Liver (tissue), 8 donors: ENCODE measurements at regions not wholly inside any gene's neighbourhood (a gene's known extent, or its start where the extent isn't known, plus 50 kb on each side); places are given as distances from the start of the nearest gene placed in this dataset.

Source experiments
- DNase-seq: peaks from one replicate; pipeline ENCODE4 v3.0.0-alpha.2; 2017; ENCODE audit warnings: low spot score
- H3K27ac ChIP-seq, 2 donors: one replicate each; pipeline ENCODE4 v1.7.0; 2013; ENCODE audit warnings: inconsistent platforms in 2 of 2, low read length in 2 of 2, control low read depth in 1 of 2, low read depth in 1 of 2, mild to moderate bottlenecking in 1 of 2
- H3K27me3 ChIP-seq, 4 donors: one replicate each; pipeline versions ENCODE4 v1.6.1 to v1.7.0; 2013; ENCODE audit warnings: low read length in 3 of 4, inconsistent platforms in 1 of 4, mild to moderate bottlenecking in 1 of 4, moderate library complexity in 1 of 4; ENCODE audit not compliant: control insufficient read depth in 4 of 4, insufficient read depth in 4 of 4
- H3K36me3 ChIP-seq, 4 donors: one replicate each; pipeline versions ENCODE4 v1.6.1 to v1.7.0; 2013; ENCODE audit warnings: low read length in 3 of 4, mild to moderate bottlenecking in 3 of 4, low read depth in 1 of 4, moderate library complexity in 1 of 4; ENCODE audit not compliant: control insufficient read depth in 4 of 4, insufficient read depth in 3 of 4
- H3K4me1 ChIP-seq, 4 donors: one replicate each; pipeline versions ENCODE4 v1.6.1 to v1.7.0; 2013; ENCODE audit warnings: low read length in 3 of 4, mild to moderate bottlenecking in 3 of 4, moderate library complexity in 1 of 4; ENCODE audit not compliant: control insufficient read depth in 4 of 4, insufficient read depth in 4 of 4
- H3K4me3 ChIP-seq, 3 donors: one replicate each; pipeline versions ENCODE4 v1.6.1 to v1.7.0; 2013; ENCODE audit warnings: low read length in 3 of 3, control low read depth in 1 of 3, low read depth in 1 of 3, mild to moderate bottlenecking in 1 of 3
- H3K9ac ChIP-seq, 2 donors: one replicate each; pipeline ENCODE4 v1.7.0; 2013; ENCODE audit warnings: low read length in 2 of 2, mild to moderate bottlenecking in 2 of 2, moderate library complexity in 2 of 2, control low read depth in 1 of 2, low read depth in 1 of 2
- H3K9me3 ChIP-seq, 4 donors: one replicate each; pipeline versions ENCODE4 v1.6.1 to v1.7.0; 2013; ENCODE audit warnings: low read length in 3 of 4; ENCODE audit not compliant: control insufficient read depth in 4 of 4
- ATF3 ChIP-seq: IDR thresholded peaks from 2 replicates; pipeline ENCODE4 v1.6.1; 2016; ENCODE audit warnings: antibody characterized with exemption
- EGR1 ChIP-seq, 2 donors: IDR thresholded peaks; 2 replicates each; pipeline ENCODE4 v1.6.1; 2016 to 2018; ENCODE audit warnings: antibody characterized with exemption in 2 of 2, low read depth in 2 of 2
- FOXA1 ChIP-seq: IDR thresholded peaks from 2 replicates; pipeline ENCODE4 v1.6.1; 2016; ENCODE audit warnings: antibody characterized with exemption
- FOXA2 ChIP-seq: IDR thresholded peaks from 2 replicates; pipeline ENCODE4 v1.6.1; 2016; ENCODE audit warnings: antibody characterized with exemption
- GABPA ChIP-seq, 2 donors: IDR thresholded peaks in 1 of 2; conservative IDR thresholded peaks in 1 of 2; 2 replicates each; pipeline ENCODE4 v1.6.1; 2016; ENCODE audit warnings: antibody characterized with exemption in 2 of 2, mild to moderate bottlenecking in 1 of 2, moderate library complexity in 1 of 2
- HNF4A ChIP-seq, 2 donors: conservative IDR thresholded peaks; 2 replicates each; pipeline ENCODE4 v1.6.1; 2016; ENCODE audit warnings: antibody characterized with exemption in 2 of 2, mild to moderate bottlenecking in 2 of 2
- HNF4G ChIP-seq: IDR thresholded peaks from 2 replicates; pipeline ENCODE4 v1.6.1; 2016; ENCODE audit warnings: antibody characterized with exemption
- JUND ChIP-seq, 2 donors: IDR thresholded peaks; 2 replicates each; pipeline ENCODE4 v1.6.1; 2016; ENCODE audit warnings: antibody characterized with exemption in 2 of 2
- NR2F2 ChIP-seq: IDR thresholded peaks from 2 replicates; pipeline ENCODE4 v1.6.1; 2016; ENCODE audit warnings: antibody characterized with exemption
- RAD21 ChIP-seq, 2 donors: IDR thresholded peaks; 2 replicates each; pipeline ENCODE4 v1.6.1; 2016; ENCODE audit warnings: antibody characterized with exemption in 2 of 2, mild to moderate bottlenecking in 2 of 2
- RXRA ChIP-seq, 2 donors: IDR thresholded peaks; 2 replicates each; pipeline ENCODE4 v1.6.1; 2017 to 2018; ENCODE audit warnings: antibody characterized with exemption in 2 of 2, mild to moderate bottlenecking in 1 of 2
- SP1 ChIP-seq: IDR thresholded peaks from 2 replicates; pipeline ENCODE4 v1.6.1; 2018; ENCODE audit warnings: antibody characterized with exemption, mild to moderate bottlenecking
- TAF1 ChIP-seq: conservative IDR thresholded peaks from 2 replicates; pipeline ENCODE4 v1.6.1; 2016; ENCODE audit warnings: antibody characterized with exemption, mild to moderate bottlenecking
- YY1 ChIP-seq: IDR thresholded peaks from 2 replicates; pipeline ENCODE4 v1.6.1; 2016; ENCODE audit warnings: antibody characterized with exemption, mild to moderate bottlenecking
- ZBTB33 ChIP-seq: IDR thresholded peaks from 2 replicates; pipeline ENCODE4 v1.6.1; 2016; ENCODE audit warnings: antibody characterized with exemption
- whole genome bisulfite sequencing: extraction: QIAGEN DNeasy Blood & Tissue Kit; methylation state at CpG from one replicate; pipeline ENCODE4 v1.1.7; 2013; 5-methylcytosine and 5-hydroxymethylcytosine counted together
- TF ChIP-seq, protein P1 (sequence below): fragments of 150-350 bp; IDR thresholded peaks from 2 replicates; pipeline ENCODE4 v1.5.1; 2017; ENCODE audit warnings: improper control_type of control experiment, low read depth, low read length; ENCODE audit not compliant: missing input control
- TF ChIP-seq, protein P2 (sequence below): IDR thresholded peaks from 2 replicates; pipeline ENCODE4 v1.6.1; 2016; ENCODE audit warnings: antibody characterized with exemption, mild to moderate bottlenecking
- TF ChIP-seq, protein P3 (sequence below): IDR thresholded peaks from 2 replicates; pipeline ENCODE4 v1.6.1; 2016; ENCODE audit warnings: antibody characterized with exemption
- donor health status: healthy.
- donor health status: healthy.
- donor health status: healthy.
- donor health status: healthy.
- donor health status: healthy.

GRCh38 chr9:80030801-80031200 is 459.0 kb downstream of the TLE4 start:
- 69% methylated on average over 2 of the region's 2 CpGs for WGBS
- Histone ChIP-seq H3K36me3 (no peaks in the 10 kb centered on the region), H3K4me1 (no peaks in the 10 kb centered on the region), H3K9me3 (peaks cover 0 to 2% (median 0%) of the 10 kb centered on the region in 4 donors), H3K27ac (no peak overlapping the region), H3K9ac (no peak overlapping the region), H3K4me3 (no peak overlapping the region), H3K27me3 (peaks cover 0 to 8% (median 0%) of the 10 kb centered on the region in 4 donors)
- DNase-seq: no peak
- TF ChIP-seq NR2F2 (no peak), TAF1 (no peak), FOXA1 (no peak), YY1 (no peak), HNF4G (no peak), HNF4A (conservative IDR thresholded peaks at IDR 0.05) (no peak), SP1 (no peak), RXRA (IDR thresholded peaks at IDR 0.05) (no peak), ZBTB33 (no peak), FOXA2 (no peak), ATF3 (no peak), RAD21 (IDR thresholded peaks at IDR 0.05) (no peak), EGR1 (IDR thresholded peaks at IDR 0.05; ENCODE audit: low read depth in 2 of 2) (no peak), GABPA (IDR thresholded peaks at IDR 0.05 in 1 of 2, conservative IDR thresholded peaks at IDR 0.05 in 1 of 2) (no peak), JUND (IDR thresholded peaks at IDR 0.05) (no peak)
- TF ChIP-seq, protein P1, sequence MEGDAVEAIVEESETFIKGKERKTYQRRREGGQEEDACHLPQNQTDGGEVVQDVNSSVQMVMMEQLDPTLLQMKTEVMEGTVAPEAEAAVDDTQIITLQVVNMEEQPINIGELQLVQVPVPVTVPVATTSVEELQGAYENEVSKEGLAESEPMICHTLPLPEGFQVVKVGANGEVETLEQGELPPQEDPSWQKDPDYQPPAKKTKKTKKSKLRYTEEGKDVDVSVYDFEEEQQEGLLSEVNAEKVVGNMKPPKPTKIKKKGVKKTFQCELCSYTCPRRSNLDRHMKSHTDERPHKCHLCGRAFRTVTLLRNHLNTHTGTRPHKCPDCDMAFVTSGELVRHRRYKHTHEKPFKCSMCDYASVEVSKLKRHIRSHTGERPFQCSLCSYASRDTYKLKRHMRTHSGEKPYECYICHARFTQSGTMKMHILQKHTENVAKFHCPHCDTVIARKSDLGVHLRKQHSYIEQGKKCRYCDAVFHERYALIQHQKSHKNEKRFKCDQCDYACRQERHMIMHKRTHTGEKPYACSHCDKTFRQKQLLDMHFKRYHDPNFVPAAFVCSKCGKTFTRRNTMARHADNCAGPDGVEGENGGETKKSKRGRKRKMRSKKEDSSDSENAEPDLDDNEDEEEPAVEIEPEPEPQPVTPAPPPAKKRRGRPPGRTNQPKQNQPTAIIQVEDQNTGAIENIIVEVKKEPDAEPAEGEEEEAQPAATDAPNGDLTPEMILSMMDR: no peak
- TF ChIP-seq, protein P2, sequence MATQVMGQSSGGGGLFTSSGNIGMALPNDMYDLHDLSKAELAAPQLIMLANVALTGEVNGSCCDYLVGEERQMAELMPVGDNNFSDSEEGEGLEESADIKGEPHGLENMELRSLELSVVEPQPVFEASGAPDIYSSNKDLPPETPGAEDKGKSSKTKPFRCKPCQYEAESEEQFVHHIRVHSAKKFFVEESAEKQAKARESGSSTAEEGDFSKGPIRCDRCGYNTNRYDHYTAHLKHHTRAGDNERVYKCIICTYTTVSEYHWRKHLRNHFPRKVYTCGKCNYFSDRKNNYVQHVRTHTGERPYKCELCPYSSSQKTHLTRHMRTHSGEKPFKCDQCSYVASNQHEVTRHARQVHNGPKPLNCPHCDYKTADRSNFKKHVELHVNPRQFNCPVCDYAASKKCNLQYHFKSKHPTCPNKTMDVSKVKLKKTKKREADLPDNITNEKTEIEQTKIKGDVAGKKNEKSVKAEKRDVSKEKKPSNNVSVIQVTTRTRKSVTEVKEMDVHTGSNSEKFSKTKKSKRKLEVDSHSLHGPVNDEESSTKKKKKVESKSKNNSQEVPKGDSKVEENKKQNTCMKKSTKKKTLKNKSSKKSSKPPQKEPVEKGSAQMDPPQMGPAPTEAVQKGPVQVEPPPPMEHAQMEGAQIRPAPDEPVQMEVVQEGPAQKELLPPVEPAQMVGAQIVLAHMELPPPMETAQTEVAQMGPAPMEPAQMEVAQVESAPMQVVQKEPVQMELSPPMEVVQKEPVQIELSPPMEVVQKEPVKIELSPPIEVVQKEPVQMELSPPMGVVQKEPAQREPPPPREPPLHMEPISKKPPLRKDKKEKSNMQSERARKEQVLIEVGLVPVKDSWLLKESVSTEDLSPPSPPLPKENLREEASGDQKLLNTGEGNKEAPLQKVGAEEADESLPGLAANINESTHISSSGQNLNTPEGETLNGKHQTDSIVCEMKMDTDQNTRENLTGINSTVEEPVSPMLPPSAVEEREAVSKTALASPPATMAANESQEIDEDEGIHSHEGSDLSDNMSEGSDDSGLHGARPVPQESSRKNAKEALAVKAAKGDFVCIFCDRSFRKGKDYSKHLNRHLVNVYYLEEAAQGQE: no peak
- TF ChIP-seq, protein P3, sequence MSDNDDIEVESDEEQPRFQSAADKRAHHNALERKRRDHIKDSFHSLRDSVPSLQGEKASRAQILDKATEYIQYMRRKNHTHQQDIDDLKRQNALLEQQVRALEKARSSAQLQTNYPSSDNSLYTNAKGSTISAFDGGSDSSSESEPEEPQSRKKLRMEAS: no peak
